Stimulated activated CD8-positive, alpha-beta memory T cell treated with anti-CD3 and anti-CD28 coated beads, Interleukin-12 subunit alpha, Interleukin-12 subunit beta, amount 100 ng/mL, for 24 hours (primary cell): ENCODE measurements at regions not wholly inside any gene's neighbourhood (a gene's known extent, or its start where the extent isn't known, plus 50 kb on each side); places are given as distances from the start of the nearest gene placed in this dataset.
A peak's percentile ranks its signal among the peaks of the same experiment; 100 is the strongest.

Experiments
- DNase-seq: peaks from one replicate; pipeline ENCODE4 v3.0.0-alpha.2; 2020; ENCODE audit errors: extremely low read depth

GRCh38 chr10:69716711-69717560 lies 84.8 kb upstream of the COL13A1 start:
- peak; percentile 20 for DNase-seq

DNA sequence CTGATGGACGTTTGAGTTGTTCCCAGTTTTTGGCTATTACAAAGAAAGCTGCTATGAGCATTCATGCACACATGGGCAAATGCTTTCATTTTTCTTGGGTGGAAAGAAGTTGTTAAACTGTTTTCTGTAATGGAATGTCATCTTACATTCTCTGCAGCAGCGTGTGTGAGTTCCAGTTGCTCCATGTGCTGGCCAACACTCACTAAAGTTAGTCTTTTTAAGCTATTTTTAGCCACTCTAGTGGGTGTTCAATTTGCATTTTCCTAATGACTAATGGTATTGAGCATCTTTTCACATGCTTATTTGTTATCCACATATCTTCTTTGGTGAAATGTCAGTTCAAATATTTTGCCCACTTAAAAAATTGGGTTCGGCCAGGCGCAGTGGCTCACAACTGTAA lies 82.8 kb upstream of the COL13A1 start:
- no peak for DNase-seq

GRCh38 chr10:69721690-69722310 lies 79.9 kb upstream of the COL13A1 start:
- DNase-seq: no peak

- no peak for DNase-seq
Measured at GRCh38 chr10:69723653-69724052, 78.1 kb upstream of the COL13A1 start.

DNA sequence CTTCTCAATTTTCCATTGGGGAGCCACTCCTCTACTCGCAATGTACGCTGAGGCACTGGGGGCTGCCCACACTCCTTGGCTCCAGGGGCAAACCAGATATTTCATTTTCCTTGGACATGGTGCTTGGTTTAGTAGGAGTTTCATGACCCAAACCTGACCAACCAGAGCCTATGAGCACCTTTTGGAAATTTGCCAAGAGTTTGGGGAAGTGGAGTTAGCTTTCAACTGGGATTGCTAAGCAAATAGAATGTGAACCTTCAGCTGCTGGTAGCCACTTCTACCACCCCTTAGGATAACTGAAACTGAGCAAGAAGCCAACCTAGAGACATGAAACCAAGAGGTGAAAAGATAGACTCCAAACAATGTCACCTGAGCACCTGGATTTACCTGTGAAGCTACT lies 74.9 kb upstream of the COL13A1 start:
- no peak for DNase-seq

- no peak for DNase-seq
Measured at GRCh38 chr10:69728335-69728870, 73.3 kb upstream of the COL13A1 start.

- DNase-seq: no peak
Measured at GRCh38 chr10:69729326-69730048, 72.2 kb upstream of the COL13A1 start.

GRCh38 chr10:69730251-69731156 lies 71.2 kb upstream of the COL13A1 start:
- DNase-seq: no peak

DNA sequence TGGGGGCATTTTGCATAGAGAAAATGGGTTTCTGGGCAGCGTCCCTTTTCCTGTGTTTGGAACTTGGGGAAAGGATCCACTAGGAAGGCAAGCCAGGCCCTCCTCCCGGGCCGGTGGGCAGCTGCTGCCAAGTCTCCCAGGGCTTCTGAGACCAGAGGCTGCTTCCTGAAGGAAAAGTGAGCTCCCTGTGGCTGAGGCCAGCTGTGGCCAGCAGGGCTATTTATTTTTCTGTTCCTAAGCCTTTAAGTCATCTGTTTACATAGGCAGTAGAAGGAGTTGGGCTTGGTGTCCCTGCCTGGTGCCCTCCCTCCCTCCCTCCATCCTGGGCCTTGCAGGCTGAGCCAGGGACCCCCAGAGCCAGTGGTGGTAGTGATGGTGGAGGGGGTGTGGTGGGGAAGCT lies 70.5 kb upstream of the COL13A1 start:
- no peak for DNase-seq

DNA sequence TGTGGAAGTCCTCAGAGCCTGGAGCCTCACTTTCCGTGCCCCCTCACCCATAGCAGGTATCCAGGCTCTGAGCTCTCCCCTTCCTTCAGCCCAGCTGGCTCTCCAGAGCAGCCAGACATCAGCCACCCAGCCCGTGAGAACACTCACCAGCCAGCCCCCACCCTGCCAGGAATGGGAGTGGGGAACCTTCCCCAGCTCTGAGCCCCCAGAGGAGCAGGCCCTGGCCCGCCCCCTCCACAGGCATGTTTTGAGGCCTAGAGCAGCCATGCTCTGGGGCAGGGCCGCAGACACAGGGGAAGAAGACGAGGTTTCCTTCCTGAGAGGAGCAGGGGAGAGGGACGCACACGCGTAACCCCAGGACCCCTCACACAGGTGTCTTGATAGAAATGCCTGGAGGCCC lies 70.0 kb upstream of the COL13A1 start:
- DNase-seq: no peak

- no peak for DNase-seq
Measured at GRCh38 chr10:69732147-69732825, 69.4 kb upstream of the COL13A1 start.

DNA sequence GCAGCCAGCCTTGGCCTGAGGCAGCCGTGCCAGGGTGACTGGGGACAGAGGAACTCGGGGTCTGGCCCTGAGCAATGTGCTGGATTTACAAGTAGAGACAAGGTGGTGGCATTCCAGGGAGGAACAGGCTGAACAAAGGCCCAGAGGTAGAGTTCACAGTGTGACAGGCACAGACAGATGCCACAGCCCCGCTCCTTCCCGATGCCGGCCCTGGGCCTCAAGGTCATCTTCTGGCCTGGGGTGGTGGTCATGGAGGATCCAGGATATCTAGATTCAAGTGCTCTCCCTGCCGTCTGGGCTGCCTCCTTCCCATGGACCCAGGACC lies 68.9 kb upstream of the COL13A1 start:
- no peak for DNase-seq

DNA sequence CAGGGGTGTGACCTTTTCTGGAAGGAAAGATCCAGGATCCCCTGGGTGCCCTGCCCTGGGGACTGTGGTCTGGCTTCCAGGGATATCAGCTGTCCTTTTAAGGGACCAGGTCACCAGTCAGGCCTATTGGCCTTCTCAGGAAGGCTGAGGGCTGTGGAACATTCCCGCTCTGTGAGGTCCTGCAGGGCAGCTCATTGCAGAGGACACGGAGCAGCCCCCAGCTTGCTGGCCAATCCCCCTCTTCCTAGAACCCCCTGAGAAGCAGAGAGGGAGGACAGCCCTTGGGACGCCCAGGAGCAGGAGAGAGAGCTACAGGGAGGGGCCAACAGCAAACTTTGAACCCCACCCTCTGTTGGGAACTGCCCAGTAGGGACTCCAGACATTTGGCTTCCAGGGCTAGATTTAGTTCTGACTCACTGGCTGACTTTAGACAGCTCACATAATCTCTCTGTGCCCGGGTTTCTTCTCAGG lies 67.9 kb upstream of the COL13A1 start:
- no peak for DNase-seq

DNA sequence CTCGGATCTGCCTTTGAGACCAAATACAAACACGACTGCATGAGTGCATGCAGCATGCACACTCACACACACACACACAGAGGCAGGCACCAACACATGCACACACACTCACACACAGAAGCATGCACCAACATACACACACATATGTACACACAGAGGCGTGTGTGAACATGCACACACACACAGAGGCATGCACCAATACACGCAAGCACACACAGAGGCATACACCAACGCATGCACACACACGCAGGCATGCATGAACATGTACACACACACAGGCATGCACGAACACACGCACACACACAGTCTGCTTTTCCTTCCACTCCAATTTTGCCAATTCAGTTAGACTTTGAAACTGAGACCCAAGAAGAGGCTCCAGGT lies 67.3 kb upstream of the COL13A1 start:
- DNase-seq: no peak

DNA sequence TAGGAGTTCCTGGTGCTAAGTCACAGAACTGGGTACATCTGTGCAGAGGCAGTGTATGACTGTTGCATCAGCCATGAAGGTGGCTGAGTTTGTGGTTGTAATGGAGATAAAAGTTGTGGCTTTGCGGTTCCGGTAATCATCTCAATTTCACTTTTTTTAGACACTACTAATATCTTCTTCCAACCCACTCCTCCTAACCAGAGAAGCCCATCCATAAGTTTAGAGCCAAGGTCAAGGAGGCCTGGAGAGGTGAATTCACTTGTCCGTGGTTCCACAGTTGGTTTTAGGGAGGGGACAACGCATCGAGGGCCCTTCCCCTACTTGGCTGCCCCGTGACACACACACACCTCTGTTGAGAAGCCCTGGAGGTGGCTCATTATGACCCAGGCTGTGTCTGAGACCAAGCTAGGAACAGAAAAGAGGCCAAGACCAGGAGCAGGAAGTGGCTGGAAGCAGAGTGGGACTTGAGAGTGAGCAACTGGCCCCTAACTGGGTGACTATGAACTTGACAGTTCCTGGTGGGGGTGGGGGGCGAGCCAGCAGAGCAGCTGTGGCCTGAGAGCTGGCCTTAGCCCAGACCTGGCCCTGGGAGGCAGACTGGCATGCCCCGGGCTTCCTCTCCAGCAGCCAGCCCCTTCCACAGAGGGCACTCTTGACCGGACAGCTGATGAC lies 66.8 kb upstream of the COL13A1 start:
- no peak for DNase-seq

DNA sequence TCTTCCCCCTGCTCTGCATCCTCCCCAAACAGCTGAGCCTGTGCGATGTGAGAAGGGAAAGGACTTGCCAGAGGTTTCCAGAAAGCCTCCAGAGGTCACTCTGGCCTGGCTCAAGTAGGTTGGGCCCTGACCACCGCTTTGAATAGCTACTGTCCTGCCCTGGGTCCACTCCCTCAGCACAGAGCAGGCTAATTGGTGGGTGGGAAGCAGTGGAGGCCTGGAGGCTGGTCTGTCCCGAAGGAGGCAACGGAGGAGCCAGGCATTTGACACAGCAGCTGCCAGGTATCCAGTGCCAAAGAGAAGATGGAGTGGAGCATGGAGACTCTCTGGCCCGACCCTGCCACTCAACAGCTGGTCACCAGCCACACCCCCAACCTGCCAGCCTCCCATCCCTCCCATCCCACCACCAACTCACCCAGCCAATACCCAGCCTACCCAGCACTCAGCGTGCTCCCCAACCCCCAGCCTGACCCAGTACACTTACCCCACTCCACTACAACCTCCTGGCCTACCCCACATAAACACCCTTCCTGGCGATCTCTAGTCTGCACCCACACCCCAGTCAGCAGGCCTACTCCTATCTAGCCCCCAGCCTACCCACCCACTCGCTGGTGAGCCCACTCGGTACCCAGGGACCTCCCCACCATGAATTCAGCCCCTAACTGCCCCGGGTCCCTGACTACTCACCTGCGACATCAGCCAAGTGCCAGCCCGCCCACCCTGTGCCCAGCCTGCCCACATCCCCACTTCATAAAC lies 64.6 kb upstream of the COL13A1 start:
- no peak for DNase-seq

DNA sequence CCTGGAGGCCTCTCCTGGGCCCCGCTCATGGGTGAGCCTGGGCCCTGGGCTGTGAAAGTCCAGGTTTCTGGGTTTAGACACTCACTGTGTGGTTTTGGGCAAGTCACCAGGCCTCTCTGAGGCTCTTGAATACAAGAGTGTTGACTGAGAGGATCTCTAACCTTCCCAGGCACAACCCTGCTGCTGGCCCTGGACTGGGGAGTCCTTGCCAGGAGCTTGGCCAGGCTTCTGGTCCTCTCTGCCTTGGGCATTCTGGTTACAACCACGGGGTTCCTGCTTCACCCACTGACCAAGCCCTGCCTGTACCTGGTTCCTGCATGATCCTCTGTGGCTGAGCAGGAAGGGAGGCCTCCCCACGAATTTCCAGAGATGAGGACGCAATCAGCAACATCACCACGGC lies 63.6 kb upstream of the COL13A1 start:
- no peak for DNase-seq

DNA sequence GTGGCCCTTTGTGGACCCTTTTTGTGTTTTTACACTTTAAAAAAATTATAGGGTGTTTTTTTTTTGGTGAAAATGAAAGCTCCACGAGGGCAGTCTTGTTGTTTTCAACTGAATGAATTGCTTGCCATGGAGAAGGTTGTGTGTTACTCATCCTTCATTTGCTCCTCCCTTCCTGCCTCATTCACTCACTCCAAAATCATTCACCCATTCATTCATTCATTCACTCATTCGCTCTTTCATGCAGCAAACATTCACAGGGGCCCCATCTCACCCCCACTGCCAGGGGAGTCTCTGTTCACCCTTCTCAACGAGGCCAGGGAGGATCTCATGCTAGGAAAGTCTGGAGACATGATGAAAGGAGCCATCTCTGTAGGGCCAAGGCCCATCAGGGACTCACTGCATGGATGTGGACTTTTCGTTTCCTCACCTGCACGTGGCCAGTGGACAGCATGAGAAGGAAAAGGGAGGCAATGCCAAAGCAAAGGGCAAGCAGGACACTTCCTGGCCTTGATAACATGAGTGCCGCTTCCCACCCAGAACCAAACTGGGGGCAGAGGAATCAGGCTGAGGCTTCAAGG lies 62.8 kb upstream of the COL13A1 start:
- DNase-seq: no peak

DNA sequence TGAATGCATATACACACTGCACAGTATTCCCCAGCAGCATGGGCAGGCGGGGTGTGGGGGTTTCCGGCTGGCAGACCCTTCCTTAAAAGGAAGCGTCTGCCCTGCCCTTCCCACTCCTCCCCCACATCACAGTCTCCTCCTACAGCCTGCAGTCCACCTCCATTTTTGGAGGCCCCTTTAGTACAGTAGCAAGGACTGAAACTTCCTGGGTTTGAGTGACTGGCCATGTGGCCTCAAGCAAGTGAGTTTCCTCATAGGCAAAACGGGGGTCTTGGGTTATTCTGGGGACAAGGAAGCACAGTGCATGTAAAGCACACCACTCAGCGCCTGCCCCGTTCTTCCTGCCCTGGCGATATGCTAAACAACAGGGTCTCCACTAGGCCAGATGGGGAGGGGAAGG lies 62.1 kb upstream of the COL13A1 start:
- no peak for DNase-seq
